ENCODE measurements at regions not wholly inside any gene's neighbourhood (a gene's known extent, or its start where the extent isn't known, plus 50 kb on each side); places are given as distances from the start of the nearest gene placed in this dataset.

GRCh38 chr5:92371889-92372235 is 988.7 kb upstream of the ARRDC3 start:
- TF ChIP-seq MXI1 (conservative IDR thresholded peaks at IDR 0.05; ENCODE audit: poor library complexity, severe bottlenecking) (no peak), SMC3 (conservative IDR thresholded peaks at IDR 0.05; ENCODE audit: poor library complexity) (no peak), TAF1 (IDR thresholded peaks at IDR 0.05; ENCODE audit: low read depth) (no peak), EP300 (conservative IDR thresholded peaks at IDR 0.05; ENCODE audit: poor library complexity, severe bottlenecking) (no peak), RAD21 (conservative IDR thresholded peaks at IDR 0.05) (no peak), CTCF (IDR thresholded peaks at IDR 0.05; ENCODE audit: poor library complexity, severe bottlenecking) (no peak)

GRCh38 chr5:92371171-92371888 is 988.2 kb upstream of the ARRDC3 start:
- H3F3A ChIP-seq (ENCODE audit: insufficient read depth, low read length, poor library complexity, severe bottlenecking) = no peaks in the 10 kb centered on the region
- H3K36me3 ChIP-seq (ENCODE audit: insufficient read depth, low read length) = no peaks in the 10 kb centered on the region
- H3K27me3 ChIP-seq (ENCODE audit: insufficient read depth, low read depth, low read length) = no peaks in the 10 kb centered on the region
- no peak overlapping the region for H3K27ac ChIP-seq (ENCODE audit: low read length)
- H3K9ac ChIP-seq (ENCODE audit: low read length) = no peak overlapping the region
- no peaks in the 10 kb centered on the region for H4K20me1 ChIP-seq (ENCODE audit: insufficient read depth)
- H3K4me3 ChIP-seq (ENCODE audit: low read length) = no peak overlapping the region
- no peaks in the 10 kb centered on the region for H3K9me2 ChIP-seq (ENCODE audit: insufficient read depth, low read length)
- H2AFZ ChIP-seq (ENCODE audit: low read depth, low read length) = no peak overlapping the region
- no peak overlapping the region for H3K4me2 ChIP-seq (ENCODE audit: low read length)
- no peaks in the 10 kb centered on the region for H3K9me3 ChIP-seq (ENCODE audit: low read length)
- TF ChIP-seq EP300 (conservative IDR thresholded peaks at IDR 0.05; ENCODE audit: poor library complexity, severe bottlenecking) (no peak), MXI1 (conservative IDR thresholded peaks at IDR 0.05; ENCODE audit: poor library complexity, severe bottlenecking) (no peak)
- H3K79me2 ChIP-seq (replicated peaks; ENCODE audit: insufficient read depth, low read length) = no peaks in the 10 kb centered on the region

More at GRCh38 chr5:92371889-92372235, 988.7 kb upstream of the ARRDC3 start:
- no peaks in the 10 kb centered on the region for H4K20me1 ChIP-seq (ENCODE audit: insufficient read depth)
- no peaks in the 10 kb centered on the region for H3K79me2 ChIP-seq (replicated peaks; ENCODE audit: insufficient read depth, low read length)
- H3K36me3 ChIP-seq (ENCODE audit: insufficient read depth, low read length) = no peaks in the 10 kb centered on the region
- no peak overlapping the region for H3K4me3 ChIP-seq (ENCODE audit: low read length)
- no peaks in the 10 kb centered on the region for H3K9me3 ChIP-seq (ENCODE audit: low read length)
- H3K27me3 ChIP-seq (ENCODE audit: insufficient read depth, low read depth, low read length) = no peaks in the 10 kb centered on the region
- H3K9ac ChIP-seq (ENCODE audit: low read length) = no peak overlapping the region
- H3K27ac ChIP-seq (ENCODE audit: low read length) = no peak overlapping the region
- no peaks in the 10 kb centered on the region for H3F3A ChIP-seq (ENCODE audit: insufficient read depth, low read length, poor library complexity, severe bottlenecking)
- no peak overlapping the region for H3K4me2 ChIP-seq (ENCODE audit: low read length)
- H3K9me2 ChIP-seq (ENCODE audit: insufficient read depth, low read length) = no peaks in the 10 kb centered on the region
- no peak overlapping the region for H2AFZ ChIP-seq (ENCODE audit: low read depth, low read length)

DNA sequence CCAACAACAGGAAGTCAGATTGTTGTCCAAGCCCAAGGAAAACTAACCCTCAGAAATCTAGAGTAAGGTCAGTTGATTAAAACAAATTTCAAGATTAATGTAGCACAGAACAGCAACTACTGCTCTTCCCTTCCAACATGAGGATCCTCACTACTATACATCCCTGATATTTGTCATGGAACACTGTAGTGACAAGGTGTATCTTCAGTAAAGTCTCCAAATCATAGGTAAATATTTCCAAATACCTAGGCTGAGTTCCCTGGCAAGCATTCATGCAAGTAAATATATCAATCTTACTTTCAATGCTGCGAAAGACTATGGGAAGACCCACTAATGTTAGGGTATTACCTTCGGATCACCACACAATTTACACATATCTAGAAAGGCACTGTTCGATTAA is 986.9 kb upstream of the ARRDC3 start:
- Histone ChIP-seq H3K4me3 (ENCODE audit: low read length) (no peak overlapping the region), H3K4me2 (ENCODE audit: low read length) (no peak overlapping the region), H3K79me2 (replicated peaks; ENCODE audit: insufficient read depth, low read length) (no peaks in the 10 kb centered on the region), H4K20me1 (ENCODE audit: insufficient read depth) (no peaks in the 10 kb centered on the region), H3F3A (ENCODE audit: insufficient read depth, low read length, poor library complexity, severe bottlenecking) (no peaks in the 10 kb centered on the region), H3K27ac (ENCODE audit: low read length) (no peak overlapping the region), H3K9ac (ENCODE audit: low read length) (no peak overlapping the region), H3K9me3 (ENCODE audit: low read length) (no peaks in the 10 kb centered on the region), H2AFZ (ENCODE audit: low read depth, low read length) (no peak overlapping the region), H3K27me3 (ENCODE audit: insufficient read depth, low read depth, low read length) (no peaks in the 10 kb centered on the region), H3K9me2 (ENCODE audit: insufficient read depth, low read length) (no peaks in the 10 kb centered on the region), H3K36me3 (ENCODE audit: insufficient read depth, low read length) (no peaks in the 10 kb centered on the region)
- TF ChIP-seq TAF1 (IDR thresholded peaks at IDR 0.05; ENCODE audit: low read depth) = no peak
- no peak for TF ChIP-seq RAD21 (conservative IDR thresholded peaks at IDR 0.05)
- no peak for TF ChIP-seq EP300 (conservative IDR thresholded peaks at IDR 0.05; ENCODE audit: poor library complexity, severe bottlenecking)
- TF ChIP-seq CTCF (IDR thresholded peaks at IDR 0.05; ENCODE audit: poor library complexity, severe bottlenecking) = no peak
- no peak for TF ChIP-seq SMC3 (conservative IDR thresholded peaks at IDR 0.05; ENCODE audit: poor library complexity)
- TF ChIP-seq MXI1 (conservative IDR thresholded peaks at IDR 0.05; ENCODE audit: poor library complexity, severe bottlenecking) = no peak
- TF ChIP-seq EZH2 (IDR thresholded peaks at IDR 0.05; ENCODE audit: borderline replicate concordance, insufficient read depth, low read length, poor library complexity, severe bottlenecking) = no peak
- TF ChIP-seq POLR2AphosphoS5 (IDR thresholded peaks at IDR 0.05) = no peak
- TF ChIP-seq, protein P1, sequence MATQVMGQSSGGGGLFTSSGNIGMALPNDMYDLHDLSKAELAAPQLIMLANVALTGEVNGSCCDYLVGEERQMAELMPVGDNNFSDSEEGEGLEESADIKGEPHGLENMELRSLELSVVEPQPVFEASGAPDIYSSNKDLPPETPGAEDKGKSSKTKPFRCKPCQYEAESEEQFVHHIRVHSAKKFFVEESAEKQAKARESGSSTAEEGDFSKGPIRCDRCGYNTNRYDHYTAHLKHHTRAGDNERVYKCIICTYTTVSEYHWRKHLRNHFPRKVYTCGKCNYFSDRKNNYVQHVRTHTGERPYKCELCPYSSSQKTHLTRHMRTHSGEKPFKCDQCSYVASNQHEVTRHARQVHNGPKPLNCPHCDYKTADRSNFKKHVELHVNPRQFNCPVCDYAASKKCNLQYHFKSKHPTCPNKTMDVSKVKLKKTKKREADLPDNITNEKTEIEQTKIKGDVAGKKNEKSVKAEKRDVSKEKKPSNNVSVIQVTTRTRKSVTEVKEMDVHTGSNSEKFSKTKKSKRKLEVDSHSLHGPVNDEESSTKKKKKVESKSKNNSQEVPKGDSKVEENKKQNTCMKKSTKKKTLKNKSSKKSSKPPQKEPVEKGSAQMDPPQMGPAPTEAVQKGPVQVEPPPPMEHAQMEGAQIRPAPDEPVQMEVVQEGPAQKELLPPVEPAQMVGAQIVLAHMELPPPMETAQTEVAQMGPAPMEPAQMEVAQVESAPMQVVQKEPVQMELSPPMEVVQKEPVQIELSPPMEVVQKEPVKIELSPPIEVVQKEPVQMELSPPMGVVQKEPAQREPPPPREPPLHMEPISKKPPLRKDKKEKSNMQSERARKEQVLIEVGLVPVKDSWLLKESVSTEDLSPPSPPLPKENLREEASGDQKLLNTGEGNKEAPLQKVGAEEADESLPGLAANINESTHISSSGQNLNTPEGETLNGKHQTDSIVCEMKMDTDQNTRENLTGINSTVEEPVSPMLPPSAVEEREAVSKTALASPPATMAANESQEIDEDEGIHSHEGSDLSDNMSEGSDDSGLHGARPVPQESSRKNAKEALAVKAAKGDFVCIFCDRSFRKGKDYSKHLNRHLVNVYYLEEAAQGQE (IDR thresholded peaks at IDR 0.05; ENCODE audit: borderline replicate concordance) = no peak
